GM18909 (cell line): ENCODE measurements at regions not wholly inside any gene's neighbourhood (a gene's known extent, or its start where the extent isn't known, plus 50 kb on each side); places are given as distances from the start of the nearest gene placed in this dataset.
A peak's percentile ranks its signal among the peaks of the same experiment; 100 is the strongest.
"Not testable (repeated sequence)": the region's sequence is repeated elsewhere in the genome, so short reads cannot be mapped to it uniquely, and the experiment has no call there.

ENCODE experiments used
- ATAC-seq: cut with Tn5 transposase; IDR thresholded peaks from one replicate; pipeline ENCODE4 v1.9.1; 2021; ENCODE audit warnings: mild to moderate bottlenecking; ENCODE audit not compliant: unreplicated experiment, poor library complexity

DNA sequence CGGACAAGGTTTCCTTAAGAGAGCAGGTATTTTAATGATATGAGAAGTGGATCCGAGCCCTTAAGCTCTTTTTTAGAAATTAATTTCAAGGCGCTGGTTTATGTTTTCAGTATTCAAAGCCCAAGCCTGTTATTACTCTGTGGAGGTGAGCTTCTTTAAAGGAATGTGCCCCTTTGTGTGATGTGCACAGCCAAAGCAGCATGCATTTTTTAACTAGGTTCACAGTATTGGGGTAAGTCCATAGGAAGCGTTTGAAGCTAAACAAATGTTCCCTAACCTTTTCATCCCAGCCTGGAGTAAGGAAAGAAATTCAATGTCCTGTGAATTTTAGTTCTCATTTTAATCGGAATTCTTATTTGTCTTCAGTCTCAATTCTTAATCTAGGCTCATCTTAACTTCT is 217.5 kb downstream of the KCTD12 start:
- no peak for ATAC-seq

DNA sequence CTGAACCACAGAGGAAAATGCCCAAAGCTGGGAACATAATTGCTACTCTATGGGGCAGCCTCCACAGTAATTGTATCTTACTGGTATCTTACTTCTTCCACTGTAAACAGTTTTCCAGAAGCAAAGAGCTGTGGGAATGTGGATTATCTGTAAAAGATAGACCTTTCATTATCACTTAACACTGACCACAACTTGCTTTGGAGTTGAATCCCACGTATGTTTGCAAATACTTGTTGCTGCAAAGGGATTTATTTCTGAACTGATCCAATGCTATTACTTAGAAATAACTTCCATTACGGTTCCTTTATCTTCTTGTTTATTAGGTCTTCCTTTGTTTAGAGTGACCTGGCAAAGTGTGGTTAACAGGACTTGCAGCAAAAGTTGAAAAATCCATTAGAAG is 218.1 kb downstream of the KCTD12 start:
- no peak for ATAC-seq

DNA sequence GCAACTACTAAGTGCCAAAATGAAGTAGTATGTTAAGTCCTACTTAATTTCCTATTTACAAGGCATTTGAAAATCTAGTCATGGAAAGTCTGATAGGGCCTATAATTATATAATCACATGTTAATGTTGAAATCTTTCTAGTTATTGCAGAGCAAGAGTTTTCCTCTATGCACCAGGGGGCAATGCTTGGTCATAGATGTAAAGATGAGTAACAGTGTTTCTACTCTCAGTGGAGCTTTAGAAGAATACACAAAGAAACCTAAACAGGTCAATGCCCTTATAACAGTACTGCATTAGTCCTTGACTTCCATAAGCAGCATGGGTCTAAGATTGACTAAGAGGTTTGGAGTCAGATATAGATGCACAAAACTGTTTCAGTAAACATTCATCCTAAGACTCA is 218.7 kb downstream of the KCTD12 start:
- peak; percentile 63 for ATAC-seq

DNA sequence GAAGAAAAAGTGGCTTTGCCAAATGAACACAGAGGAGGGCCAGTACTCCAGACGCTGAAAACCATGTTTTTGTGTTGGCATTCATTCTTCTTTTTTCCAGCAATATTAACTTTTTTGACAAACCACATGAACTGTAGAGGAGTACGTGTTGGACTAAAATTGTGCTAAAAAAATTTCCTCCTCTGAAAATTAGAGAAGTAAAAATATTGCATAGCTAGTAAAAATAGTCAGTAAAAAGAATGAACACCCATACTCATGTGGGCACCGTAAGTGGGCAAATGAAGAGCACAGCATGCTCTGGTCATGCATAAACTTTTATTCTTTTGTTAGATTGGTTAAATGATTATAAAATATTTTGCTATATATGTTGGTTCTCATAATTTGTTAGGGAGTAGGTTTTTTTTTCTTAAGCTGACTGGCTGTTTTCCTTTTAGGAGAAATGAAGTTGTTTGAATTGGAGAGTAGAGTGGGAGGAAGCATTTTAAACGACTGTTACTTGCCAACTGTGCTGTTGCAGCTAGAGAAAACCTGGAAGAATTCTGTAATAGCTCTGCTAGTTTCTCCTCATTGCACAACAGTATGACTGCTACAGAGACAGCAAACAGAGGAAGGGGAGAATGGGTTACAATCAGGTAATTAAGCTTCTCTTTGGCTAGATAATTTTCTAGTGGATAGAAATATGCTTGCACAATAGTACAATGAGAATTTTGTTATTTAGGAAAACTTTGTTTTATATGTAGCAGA is 222.4 kb downstream of the KCTD12 start:
- ATAC-seq: no peak

DNA sequence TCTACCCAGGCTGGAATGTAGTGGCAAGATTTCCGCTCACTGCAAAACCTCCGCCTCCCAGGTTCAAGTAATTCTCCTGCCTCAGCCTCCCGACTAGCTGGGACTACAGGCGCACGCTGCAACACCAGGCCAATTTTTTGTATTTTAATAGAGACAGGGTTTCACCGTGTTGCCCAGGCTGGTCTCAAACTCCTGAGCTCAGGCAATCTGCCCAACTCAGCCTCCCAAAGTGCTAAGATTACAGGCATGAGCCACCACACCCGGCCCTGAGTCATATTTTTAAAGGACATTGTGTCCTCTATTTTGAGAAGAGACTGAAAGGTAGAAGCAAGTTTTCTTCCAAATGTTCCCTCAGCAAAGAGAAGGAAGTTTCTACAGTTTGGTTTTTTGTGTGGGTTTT is 227.1 kb downstream of the KCTD12 start:
- not testable (repeated sequence) for ATAC-seq

DNA sequence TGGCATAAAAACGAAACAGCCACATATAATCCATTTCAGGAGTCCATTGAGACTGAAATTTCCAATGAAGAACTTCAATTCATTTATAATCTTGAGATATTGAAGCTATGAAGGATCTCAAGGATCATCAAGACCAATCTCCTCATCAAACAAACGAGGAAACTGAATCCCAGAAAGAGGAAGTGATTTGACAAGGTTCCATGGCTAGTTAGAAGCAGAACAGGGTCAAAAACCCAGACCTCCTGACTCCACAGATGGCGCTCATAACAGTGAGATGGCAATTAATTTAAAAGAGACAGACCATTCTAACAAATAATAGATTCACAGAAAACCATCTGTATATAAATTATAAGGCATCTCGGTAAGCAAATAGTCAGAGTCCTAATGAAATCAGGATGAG is 229.7 kb downstream of the KCTD12 start:
- no peak for ATAC-seq

DNA sequence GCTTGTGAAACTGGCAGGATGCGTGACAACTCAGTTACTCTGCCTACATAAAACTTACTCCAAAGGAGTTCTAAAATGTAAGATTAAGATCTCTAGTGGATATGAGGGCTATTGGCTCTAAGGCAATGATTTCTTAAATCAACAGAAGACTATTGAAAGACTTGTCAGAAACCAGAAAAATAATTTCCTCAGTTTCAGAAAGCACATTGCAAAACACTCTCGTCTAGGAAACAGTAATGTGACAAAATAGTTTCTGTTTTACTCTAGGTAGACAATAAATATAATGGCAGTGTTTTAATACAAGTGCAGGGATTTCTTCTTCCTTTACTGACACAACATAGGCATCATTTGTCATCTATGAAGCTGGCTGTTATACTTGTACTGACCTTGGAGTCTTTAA is 230.1 kb downstream of the KCTD12 start:
- ATAC-seq: no peak

DNA sequence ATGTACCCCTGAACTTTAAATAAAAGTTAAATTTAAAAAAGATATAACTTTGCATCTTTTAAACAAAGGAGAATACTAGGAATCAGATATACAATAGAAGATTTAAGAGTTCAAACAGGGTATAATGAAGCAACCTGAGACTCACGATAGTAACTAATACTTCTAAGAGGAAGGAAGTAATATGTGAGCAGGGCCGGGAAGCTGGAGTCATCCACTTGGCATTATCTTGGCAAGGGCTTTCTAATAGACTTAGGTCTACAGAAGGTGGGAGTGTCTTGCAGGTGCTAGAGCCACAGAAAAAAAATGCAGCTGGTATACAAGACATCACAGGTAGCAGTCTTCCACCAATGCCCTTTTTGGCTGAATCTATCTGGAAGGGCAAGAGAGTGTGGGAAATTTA is 231.9 kb downstream of the KCTD12 start:
- ATAC-seq: no peak

DNA sequence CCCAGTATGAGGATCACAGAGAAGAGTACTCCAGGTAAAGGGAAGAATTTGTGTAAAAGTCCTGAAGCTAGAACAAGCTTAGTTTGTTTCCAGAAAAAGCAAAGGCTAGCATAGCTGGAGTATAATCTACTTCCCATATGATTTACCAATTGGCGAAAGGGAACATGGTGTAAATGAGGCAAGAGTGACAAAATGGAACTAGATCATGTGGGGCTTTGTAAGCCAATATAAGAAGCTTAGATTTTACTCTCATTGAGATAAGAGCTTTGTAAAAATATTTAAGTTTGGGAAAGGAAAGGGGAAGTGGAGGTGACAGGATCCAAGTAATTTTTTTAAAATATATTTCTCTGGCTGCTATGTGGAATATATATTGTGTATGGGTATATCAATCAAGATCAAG is 234.9 kb downstream of the KCTD12 start:
- ATAC-seq: no peak

DNA sequence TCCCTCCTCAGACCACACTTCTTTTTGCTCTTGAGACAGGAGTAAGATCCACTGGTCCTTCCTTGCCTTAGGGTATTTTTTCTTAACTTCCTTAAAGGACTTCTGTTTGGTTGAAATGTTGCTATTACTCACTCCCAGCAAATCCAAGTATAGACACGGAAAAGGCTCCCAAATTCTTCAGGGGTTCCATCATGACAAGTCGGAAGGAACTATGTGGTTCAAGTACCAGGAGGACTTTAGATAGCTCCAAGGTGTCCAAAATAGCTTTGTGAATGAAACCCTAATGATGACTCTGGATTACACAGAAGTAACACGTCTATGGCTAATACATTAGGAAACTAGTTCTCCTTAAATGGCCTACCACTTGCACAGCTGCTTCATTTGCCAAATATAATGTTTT is 238.7 kb downstream of the KCTD12 start:
- ATAC-seq: no peak

DNA sequence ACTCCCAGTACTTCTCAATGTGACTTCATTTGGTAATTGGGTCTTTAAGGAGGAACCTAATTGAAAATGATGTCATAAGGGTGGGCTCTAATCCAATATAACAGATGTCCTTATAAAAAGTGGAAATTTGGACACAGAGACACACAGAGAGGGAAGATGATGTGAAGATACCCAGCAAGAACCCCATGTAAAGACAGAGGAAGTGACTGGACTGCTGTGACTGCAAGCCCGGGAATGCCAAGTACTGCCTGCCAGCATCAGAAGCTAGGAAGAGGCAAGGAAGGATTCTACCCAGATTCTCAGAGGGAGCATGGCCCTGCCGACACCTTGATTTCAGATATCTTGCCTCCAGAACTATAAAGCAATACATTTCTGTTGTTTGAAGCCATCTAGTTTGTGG is 239.3 kb downstream of the KCTD12 start:
- no peak for ATAC-seq

DNA sequence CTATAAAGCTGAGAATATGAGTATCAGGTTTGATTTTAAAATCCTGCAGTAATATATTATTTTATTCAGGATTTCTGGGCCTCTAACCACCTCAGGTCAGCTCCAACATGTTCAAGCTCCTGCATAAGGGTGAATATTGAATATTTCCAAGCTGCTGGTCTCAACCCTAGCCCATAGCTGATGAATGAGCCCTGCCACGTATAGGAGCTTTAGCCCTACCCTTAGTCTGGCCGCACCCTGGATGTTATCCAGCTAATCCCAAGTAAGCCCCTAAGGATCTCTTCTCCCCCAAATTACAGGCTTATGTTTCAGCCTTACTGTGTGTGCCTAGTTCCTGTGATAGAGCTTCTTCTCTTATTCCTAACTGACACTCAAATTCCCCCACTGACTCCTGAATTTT is 240.6 kb downstream of the KCTD12 start:
- no peak for ATAC-seq

DNA sequence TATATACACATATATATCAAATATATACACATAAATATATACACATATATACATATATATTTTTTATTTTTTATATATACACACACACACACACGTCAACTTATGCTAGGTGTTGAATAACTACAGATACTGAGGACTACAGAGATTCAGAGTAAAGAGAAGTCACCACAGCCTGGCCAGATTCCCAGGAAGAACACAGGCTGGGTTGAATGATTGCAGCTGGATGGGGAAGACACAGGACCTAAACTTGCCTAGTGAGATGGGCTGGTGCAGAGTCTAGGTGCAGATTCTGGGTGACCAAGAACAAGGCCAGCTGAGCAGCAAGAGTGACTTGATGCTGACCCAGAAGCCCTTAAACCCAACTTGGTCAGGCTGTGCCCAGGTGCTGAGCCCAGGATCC is 241.3 kb downstream of the KCTD12 start:
- ATAC-seq: no peak

DNA sequence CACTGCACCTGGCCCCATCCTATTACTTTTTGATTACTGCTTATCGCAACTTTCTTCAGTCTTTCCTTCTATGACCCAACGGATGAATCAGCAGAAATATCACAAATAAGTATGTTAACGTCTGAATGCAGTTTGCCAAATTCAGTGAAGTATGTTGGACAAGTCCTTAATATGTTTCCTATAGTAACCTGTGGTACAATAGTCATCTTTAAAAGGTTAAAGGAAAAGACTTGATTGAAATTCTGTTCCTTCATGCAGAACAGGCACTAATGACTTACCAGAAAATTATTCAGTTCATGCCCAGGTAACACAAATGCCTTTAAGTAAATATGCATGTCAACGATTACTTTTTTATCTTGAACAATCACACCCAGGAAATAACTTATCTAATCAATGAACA is 242.6 kb downstream of the KCTD12 start:
- ATAC-seq: no peak

DNA sequence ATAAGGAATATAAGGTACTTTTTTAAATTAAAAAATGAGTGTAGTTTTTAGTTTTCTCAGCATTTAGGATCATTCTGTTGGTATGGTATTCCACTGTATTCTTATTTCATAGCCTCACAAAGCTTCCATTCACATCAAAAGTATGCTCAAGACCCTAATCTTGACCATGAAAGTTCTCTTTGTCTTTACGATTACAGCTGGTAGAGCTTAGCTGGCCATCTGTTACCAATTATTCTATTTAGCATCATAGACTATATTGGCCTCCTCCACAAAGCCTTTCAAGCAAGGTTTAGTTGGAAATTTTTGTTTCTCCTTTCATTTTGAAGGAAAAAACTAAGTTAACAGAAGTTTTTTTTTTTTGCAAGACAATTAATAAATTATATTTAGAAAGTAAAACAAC is 245.1 kb downstream of the KCTD12 start:
- no peak for ATAC-seq

DNA sequence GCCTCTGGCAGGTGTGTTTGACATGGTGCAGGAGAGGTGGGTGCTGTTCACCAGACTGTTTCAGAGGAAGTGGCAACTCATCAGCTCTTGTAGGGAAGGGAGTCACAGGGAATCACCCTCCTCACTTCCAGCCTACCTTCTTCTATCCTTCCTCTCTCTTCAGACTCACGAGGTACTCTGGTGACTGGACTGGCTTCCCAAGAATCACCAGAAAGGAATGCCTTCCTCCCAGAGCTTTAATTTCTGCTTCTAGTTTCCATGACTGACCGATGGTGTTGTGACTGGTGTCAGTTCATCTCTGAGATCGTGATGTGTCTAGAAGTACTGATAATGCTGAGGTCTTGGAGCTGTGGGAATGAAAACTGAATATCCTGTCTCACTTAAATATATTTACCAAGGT is 247.3 kb downstream of the KCTD12 start:
- ATAC-seq: no peak

DNA sequence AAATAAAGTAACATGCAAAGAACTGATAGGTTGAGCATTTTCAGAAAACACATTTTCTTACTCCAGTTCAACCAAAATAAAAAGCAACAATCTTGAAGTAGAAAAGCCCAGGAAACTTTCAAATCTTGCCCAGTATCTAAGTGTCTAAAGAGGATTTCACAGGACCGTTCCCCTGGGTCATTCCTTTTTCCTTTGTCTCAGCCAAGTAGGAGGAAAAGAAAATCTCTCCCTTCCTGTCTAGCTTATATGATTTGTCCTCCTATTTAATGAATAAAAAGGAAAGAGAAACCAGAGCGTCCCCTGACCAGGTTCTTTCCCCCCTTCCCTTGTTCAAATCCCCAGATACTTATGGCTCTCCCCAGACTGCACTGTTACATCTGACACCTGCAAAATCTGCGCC is 248.0 kb downstream of the KCTD12 start:
- ATAC-seq: no peak

DNA sequence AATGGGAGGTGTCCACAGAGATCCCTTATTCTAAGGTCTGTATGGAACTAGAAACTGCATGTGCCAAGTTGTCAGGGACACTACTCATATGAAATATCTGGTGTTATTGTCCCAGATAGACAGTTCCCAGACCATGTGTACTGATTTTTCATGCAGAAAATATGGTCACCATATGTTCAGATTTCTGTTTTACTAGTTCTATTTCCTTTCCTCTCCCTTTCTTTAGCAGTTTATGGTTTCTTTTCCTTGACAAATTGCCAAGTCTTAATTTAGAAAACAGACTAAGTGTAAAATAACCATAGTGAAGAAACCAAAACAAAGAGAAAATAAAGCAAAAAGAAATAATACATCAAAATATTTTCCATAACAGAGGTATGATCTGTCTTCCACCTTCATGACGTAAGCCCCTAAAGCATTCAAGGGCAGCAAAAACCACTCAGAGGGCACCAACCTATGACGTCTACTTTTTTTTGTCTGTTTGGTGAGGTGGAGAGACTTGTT is 248.5 kb downstream of the KCTD12 start:
- no peak for ATAC-seq

DNA sequence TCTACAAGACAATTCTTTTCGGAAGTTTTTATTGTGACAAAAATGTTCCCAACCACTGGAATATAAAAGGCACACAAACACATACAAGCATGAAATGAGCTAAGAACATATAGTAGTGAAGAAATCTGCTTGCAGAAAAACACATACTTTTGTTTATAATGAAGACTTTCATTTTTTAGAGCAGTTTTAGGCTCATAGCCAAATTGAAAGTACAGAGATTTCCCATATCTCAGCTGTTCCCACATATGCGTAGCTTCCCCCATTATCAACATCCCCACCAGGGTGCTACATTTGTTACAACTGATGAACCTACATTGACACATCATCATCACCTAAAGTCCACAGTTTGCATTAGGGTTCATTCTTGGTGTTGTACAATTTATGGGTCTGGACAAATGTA is 249.4 kb downstream of the KCTD12 start:
- ATAC-seq: no peak

DNA sequence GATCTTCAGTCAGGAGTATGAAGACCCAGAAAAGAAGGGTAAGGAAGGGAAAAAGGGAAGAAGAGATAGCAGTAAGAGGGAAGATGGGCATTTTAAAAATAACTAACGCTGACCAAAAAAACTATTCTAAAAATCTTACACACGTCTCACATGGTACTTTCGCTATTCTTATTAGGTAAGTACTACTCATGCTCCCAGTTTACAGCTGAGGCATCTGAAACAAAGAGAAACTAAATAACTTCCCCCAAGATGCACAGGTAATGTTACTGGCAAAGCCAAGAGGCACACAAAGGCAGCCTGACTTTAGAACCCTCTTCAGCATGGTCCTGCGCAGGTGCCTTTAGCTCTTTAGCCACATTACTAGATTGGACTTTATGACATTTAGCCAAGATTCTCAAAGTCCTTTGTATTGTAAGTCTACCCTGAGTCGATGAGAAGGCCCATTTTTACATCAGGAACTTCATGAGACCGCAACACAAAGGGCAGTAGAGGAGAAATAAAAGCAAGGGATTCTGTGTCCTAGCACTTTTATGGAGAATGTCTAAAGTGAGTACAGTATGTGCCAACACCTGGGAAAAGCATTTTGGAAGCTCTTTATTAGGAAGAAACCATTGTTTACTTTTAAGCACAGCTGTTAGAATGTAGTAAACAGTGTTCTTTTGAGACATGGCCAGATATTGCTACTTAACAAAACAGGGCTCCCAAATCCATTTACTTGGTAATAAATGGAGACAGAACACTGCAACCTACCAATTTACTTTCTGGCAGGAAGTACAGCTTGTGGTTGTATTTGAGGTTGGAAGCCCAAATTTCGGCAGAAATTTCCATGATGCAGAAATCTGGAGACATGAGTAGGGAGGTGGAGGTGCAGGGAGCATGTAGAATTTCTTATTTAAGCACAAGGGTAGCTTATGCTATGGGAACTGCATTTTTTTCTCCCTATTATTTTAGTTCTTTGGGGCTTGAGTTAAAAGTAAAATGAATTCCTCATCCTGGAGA is 250.7 kb downstream of the KCTD12 start:
- no peak for ATAC-seq

DNA sequence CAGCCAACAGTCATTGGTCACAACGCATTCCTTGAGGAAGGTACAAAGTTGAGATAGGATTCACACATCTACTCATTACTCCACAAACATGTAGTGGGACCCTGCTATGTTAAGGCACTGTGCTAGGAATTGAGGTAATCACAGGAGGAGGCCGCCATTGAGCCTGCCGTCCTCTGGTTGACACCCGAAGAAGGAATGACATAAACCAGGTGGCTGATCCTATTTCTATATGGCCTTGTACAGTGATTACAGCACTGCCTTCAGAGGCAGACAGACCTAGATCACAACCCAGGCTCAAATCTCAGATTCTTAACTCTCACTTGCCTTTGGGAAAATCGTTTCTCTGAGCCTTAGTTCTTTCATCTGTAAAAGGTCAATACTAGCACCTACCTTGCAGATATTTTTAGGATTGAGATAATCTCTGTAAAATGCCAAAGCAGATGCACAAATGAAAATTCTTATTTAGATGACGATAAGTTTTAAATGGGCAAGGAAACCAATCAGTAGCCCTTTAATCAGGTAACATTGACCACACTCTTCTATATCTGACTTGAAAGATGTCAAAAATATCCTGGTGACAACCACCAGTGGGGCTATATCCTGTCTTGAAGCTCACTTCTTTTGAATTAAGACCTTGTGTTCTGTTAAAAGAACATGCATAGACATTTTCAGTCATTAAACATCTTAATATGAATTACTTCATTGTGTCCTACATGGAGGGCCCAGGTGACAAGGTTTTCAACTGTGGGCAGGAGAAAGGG is 251.6 kb downstream of the KCTD12 start:
- ATAC-seq: no peak
